GM23248 (cell line): ENCODE measurements at regions not wholly inside any gene's neighbourhood (a gene's known extent, or its start where the extent isn't known, plus 50 kb on each side); places are given as distances from the start of the nearest gene placed in this dataset.

Experiments
- EZH2 ChIP-seq: fragments of 200-600 bp; sonication (generic); IDR thresholded peaks from 2 replicates; pipeline ENCODE4 v1.6.1; 2018; ENCODE audit warnings: antibody characterized with exemption, mild to moderate bottlenecking; ENCODE audit not compliant: insufficient read depth, poor library complexity, severe bottlenecking
- EZH2phosphoT487 ChIP-seq: fragments of 200-600 bp; sonication (generic); IDR thresholded peaks from 2 replicates; pipeline ENCODE4 v1.6.1; 2018; ENCODE audit warnings: antibody characterized with exemption, moderate library complexity, mild to moderate bottlenecking, low read depth; ENCODE audit not compliant: insufficient read depth

- TF ChIP-seq EZH2 (no peak), EZH2phosphoT487 (no peak)
These were observed 118.6 kb upstream of the ATP1B1 start for GRCh38 chr1:168987923-168988322.
